ENCODE measurements at regions not wholly inside any gene's neighbourhood (a gene's known extent, or its start where the extent isn't known, plus 50 kb on each side); places are given as distances from the start of the nearest gene placed in this dataset.
"Not testable (repeated sequence)": the region's sequence is repeated elsewhere in the genome, so short reads cannot be mapped to it uniquely, and the experiment has no call there.

DNA sequence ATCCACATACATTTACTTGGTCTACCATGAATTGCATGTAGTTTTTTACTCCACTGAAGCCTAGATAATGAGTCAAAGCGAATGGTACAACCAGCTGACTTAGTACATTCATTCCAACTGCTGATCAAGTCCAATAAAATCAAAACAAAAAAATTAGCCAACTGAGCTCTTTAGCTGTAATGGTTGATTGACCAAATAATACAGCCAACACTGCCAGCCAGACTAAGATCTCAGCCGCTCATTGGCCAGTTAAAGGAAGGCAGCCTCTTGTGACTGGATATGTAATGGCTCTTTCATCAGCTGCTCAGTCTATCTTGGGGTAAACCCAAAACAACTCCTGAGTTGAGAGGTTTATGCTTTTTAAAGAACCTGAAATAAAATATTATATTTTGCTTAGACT lies 204.3 kb upstream of the RSPO3 start:
- DNase-seq: no peak

DNA sequence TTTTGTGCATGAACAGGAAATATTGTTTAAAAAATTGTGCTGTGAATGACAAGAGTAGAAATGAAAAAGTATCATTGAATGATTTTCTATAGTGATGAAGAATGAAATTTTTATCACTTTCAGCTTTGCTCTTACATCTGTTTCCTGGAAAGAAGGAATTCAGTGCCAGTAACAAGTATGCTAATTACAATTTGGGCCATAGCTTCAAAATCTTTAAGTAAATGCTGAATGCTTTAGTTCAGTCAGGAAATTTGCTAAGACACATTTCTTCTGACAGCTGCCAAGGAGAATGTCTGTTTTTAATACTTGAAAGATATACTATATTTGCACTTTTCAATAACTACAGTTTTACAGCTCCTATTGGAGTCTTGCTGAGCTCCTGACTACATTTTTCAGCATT lies 203.7 kb upstream of the RSPO3 start:
- DNase-seq: no peak

DNA sequence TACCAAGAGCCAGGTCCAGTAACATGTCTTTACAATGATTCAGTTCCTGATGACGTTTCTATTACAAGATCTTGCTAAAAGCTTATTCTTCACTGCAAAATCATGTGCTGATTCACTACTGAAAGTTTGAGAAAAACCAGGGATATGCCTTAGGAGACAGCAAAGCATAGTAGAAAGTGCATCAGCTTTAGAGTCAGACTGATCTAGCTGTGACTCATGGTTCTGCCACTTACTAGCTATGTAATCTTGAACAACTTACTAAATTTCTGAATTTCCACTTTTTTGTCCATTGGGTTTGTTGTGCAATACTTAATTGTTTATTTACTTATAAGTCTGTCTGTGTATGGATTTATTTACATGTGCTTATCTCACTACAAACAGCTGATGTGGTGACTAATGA lies 198.5 kb upstream of the RSPO3 start:
- DNase-seq: peak; percentile 91

DNA sequence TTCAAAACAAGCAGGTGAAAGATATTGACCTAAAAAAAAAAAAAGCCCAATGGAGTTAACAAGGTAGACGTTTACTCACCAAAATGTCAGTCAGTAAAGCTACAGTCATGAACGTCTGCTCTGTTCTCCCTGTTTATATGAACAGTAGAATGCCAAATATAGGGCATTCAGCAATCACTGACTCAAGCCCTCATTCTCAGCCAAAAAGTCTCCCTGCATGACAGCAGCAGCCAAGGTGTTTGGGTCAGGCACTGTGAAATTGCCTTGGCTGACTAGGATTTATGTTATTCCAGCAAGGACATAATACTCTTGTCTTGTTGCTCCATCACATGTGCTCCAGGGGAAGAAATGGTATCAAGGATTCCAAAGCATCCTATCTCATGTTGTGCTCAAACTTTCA lies 194.7 kb upstream of the RSPO3 start:
- DNase-seq: no peak

DNA sequence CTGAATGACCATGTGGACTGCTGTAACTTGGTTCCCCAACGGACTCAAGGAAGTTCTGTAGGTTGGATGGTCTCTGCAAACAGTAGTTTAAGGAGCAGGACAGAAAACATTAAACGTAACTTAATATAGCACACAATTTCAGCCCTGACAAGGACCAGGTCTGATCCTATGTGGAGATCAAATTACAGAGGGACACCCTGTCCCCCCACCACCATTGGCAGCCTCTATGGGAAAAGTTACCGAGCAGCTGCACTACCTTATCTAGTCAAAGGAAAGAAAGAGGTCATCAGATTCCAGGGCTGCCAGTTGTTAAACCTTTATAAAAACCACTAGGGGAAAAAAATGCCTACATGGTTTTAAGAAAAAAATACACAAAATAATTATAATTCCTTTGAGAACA lies 191.5 kb upstream of the RSPO3 start:
- DNase-seq: no peak

DNA sequence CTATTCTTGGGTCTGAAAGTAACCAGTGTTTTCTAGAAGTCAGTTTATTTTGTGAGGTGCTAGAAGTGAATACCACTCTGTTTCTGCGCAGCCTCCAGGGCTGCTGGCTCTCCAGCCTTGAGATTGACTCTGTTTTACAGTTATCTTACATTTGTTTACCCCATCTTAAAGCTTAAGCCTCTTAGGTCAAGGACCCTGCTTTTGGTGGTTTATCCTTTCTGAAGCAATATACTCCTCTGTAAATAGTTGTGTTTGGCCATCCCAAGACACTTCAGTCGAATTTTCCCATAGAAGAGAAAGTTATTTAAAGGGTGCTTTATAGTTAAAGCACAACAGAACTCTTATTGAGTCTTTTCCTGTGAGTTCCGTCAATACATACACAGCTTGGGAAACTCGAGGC lies 190.6 kb upstream of the RSPO3 start:
- DNase-seq: no peak

DNA sequence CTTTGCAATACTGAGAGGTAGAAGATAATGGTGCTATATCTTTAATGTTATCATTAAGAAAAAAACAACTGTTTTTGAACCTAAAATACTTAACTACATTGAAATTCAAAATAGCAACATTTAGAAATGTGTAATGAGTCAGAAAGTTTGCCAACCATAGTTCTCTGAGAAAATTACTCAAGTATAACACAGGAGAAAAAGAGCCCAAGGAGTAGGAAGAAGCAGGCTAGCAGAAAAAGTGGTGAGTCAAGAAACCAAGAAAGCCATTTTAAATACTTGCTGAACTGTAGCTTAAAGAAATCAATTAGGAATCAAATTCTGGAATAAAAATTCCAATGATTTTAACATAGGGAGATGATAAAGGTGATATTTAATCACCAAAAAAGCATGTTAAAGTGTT lies 181.0 kb upstream of the RSPO3 start:
- DNase-seq: no peak

DNA sequence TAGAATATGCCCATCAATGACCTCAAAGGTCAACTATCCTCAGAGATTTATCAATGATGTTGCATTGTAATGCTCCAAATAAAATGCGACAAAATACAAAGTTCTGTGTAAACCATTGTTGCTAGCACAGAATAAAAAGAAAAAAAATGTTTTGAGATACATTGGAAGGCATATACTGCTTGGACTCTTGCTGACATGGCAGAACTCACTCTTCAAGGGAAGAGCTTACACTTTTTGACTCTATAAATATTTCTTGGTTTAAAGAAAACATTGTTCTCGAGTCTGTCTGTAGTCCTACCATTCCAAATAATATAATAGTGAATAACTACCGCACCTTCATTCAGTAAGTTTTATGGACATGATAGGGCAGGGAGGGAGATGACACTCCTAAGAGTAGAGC lies 178.7 kb upstream of the RSPO3 start:
- DNase-seq: no peak

DNA sequence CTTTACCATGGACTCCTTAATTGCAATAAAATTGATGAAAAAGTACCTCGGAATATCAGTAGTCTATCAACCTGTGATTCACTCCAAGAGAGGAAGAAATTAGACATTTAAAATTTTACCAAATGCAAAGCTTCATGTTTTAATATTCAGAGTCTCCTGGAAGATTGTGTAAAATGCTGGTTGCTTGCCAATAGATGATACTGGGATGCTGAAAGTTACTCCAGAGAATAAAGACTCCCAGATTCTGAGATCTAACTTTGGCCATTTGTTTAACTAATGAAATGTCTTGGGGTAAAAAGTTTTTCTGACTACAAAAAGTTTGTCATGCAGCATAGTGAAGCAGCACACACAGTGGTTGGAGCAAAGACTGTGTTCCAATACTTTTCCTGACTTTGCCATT lies 176.7 kb upstream of the RSPO3 start:
- no peak for DNase-seq

DNA sequence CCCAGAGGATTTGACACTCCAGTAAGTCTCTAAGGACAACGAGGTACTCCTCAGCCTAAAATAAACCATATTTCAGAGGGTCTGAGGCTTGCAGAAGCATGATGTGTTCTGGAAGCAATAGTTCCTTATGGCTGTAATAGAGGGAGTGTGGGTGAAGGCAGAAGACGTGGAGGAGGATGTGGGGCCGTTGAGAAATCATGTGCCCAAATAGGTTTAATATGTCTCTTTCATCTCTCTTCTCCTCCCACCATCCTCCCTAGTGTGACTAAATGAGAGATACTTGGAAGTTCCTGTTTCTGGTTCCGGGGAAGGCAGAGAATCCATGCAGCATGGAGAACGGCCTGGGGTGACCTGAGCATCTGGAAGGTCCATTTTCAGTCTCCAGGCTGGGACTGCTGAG lies 174.0 kb upstream of the RSPO3 start:
- no peak for DNase-seq

DNA sequence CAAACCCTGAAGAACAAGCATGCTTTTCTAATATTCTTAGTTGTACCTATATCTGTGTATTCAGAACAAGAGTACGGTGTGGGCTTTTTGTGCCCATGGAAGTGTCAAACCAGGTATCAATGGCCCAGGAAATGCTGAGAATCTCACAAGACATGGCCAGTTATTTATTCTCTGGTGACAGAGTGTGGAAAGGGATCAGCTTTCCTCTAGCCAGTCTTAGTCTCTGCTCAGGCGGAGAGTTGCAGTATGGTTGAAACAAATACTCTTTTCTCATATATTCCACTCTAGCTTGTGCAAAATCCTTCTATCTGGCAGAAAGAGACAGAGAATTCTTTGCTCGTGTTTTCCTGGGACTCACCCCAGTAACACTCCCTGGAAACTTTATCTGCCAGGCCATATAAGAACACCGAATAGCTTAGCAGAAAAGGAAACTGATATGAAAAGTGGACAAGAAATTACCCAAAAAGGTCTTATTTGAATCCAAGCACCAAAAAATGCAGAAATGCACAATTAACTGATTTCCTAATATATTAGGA lies 173.3 kb upstream of the RSPO3 start:
- DNase-seq: no peak

DNA sequence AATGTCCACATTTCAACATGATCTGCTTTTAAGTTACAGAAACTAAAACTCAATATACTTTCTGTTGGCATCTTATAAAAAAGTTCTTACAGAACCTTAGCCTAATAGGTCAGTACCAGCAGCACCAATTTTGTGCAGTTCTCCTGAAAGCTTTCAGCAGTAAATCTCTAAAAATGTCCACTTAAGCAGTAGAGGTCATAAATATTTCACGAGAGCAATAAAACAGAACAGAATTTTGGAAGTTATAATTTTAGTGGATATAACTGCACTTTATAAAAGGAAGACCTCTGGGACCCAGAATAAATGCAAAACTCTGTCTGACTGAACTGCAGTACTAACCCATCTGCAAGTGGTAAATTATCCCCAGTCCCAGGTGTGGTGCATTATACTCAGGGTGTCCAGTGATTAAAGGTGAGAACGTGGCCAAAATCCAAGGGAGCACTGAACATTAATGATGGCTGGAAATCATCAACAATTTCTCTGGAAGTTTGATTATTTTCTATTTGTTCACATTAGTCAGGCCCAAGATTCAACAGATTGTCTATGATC lies 172.6 kb upstream of the RSPO3 start:
- no peak for DNase-seq

DNA sequence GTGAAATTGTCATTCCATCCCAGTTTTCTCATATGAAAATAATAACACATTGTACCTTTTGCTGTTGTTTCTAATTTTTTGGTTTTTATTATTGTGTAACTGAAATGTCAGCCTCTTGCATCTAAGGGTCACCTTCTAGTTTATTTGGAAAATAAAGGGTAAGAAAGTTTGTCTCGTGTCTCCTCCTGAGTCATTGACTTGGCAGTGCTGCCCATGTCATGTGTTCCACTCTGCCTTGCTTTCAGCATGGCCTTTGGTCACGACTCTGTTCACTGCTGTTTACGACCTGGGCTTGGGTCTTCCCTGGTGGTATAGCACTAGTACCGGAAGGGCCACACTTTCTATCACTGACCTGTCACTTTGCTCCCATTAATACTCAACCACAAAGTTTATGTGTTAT lies 171.4 kb upstream of the RSPO3 start:
- no peak for DNase-seq

DNA sequence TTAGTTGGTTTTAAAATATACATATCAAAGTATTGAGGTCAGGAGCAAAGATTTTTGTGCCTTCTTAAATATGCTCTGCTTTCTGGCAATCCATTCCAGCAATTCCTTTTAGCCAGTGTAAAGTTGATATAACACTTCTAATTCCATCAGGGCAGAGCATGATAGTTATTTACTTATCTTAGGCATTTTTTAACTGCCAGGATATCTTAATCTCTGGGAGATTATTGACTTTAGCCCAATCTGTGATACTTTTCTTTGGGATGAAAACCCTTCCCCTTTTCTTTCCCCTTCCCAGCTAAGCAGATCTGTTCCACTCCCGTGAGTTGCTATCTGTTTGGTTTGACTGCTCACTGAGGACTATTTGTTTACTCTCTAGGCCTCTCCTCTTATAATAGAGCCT lies 168.7 kb upstream of the RSPO3 start:
- no peak for DNase-seq

DNA sequence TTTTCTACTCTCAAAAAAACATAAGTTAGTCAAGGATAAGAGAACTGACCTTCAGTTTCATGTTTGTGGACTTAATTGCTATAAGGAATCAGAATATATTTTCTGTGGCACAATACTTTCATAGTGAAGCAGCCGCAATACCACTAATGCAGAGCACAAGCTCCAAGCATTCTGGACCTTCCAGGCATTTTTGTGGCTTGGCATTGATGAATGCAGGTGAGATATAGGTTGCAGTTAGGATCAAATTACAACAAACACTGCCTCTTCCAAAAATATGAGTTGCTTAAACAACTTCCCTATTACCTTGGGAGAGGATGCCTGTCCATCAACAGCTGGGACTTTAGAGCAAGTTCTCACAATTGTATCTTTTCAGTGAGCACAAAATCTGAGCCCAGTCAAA lies 162.8 kb upstream of the RSPO3 start:
- no peak for DNase-seq

DNA sequence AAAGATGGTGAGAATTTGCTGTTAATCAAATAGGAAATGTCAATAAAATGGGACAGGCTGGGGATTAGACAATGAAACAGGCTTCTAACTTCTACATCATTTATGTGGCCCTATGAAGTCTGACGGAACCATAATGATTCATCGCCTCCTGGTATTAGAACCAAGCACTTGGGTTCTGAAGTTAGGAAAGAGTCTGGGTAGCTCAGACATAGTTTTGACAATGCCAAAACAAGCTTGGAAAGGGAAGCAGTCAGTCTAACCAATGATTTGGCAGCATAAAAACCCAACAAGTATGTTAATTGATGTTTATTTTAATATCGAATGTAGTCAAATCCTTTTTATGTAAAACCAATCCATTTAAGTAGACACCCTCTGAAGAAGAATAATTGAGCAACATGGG lies 160.8 kb upstream of the RSPO3 start:
- no peak for DNase-seq

DNA sequence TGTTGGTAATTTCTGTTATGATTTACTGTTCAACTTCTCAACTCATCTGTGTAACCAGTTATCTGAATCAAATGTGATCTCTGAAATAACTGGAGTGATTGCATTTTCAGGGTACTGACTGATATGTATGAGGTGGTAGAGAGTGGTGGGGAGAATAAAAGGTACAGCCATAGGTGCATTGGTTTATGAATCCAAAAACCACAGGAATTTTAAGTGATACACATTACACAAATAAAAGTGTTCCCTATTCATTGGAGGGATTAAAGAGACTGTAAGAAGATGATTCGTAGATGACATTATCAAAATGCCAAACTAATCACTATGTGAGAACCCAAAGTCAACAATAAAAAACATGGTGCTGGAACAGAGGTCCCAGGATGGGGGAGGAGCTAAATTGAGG lies 158.7 kb upstream of the RSPO3 start:
- DNase-seq: no peak

DNA sequence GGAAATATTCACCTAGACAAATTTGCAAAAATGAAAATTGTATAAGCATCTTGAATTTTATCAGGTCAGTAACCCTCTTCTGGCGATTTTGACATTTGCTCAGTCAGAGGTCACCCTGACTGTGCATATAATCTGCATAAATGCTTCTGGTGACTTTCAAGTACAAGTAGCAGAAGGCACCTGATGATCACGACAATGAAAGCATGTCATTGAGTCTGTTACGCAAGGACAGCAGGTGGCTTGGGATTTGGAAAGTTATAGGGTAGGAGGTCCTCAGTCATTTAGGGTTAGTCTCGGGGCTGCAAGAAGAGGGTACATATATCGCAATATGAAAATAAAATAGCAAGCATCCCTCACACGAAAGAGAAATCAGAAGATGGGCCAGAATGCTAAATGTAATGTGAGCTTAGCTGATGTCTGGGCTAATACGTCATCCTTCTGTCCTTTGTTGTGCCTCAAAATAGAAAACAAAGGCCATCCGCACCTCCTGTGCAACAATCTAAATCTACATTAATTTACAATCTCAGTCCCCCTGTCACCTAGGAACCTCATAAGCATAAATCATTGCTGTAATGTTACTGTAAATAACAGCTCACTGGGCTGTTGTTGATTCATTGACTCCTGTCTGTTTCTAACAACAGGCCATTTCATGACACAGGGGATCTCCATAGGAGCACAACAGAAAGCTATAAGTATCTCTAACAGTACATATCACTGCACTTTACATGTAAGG lies 155.2 kb upstream of the RSPO3 start:
- DNase-seq: no peak

DNA sequence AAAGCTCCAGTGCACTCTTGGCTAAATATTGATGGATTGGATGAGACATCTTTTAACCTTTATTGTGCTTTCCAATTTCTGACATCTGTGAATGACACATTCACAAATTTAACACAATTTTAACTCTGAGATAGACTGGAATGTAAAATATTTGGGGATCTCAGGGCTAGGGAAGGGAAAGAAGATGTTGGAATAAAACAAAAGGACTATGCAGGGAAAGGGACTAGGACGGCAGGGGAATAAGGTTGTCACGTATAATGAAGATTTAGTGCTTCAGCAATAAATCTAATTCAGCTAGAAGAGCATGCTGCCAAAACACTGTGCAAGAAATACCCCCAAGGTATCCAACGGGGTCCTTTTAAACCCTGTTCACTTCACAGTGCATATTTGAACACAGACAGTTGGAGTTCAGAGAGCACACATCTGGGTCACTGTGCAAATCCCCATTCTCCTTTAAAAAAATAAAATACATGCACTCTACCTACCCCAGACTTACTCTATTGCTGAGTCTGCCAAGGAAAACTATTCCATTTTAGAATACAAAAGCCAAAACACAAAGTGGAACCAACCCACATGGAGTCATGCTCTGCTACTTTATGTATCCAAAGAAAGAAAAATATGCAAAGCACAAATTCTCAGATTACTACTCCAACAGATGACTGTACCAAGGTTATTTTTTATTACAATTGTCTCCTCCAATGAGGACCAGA lies 151.0 kb upstream of the RSPO3 start:
- no peak for DNase-seq

DNA sequence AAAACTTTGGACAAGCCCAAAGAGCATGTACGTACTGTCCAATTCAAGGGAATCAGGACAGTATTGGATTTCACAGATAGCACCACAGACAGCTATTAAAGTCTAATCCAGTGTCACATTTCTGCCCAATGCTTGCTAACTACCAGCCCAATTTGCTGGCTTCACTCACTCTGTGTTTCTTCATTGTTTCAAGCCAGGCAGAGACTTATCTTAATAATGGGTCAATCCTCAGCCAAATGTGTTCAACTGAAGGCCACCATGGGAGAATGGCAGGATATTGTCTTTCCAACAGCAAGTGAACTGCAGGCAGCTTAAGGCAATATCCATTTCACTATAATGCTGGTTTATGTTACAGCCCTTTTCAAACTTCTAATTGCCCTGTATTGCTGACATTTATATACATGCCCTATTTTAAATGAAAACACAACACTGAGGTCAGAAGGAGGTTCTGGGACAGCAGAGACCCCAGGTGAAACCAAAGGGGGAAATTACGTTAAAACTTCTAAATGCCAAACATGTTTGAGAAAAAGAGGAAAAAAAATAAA lies 142.1 kb upstream of the RSPO3 start:
- DNase-seq: no peak

DNA sequence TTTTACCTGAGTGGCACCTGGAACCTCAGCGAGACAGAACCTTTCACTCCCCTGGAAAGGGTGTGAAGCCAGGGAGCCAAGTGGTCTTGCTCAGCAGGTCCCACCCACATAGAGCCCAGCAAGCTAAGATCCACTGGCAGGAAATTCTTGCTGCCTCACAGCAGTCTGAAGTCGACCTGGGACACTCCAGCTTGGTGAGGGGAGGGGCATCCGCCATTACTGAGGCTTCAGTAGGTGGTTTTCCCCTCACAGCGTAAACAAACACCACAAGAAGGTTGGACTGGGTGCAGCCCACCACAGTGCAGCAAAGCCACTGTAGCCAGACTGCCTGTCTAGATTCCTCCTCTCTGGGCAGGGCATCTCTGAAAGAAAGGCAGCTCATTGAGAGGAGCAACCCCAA lies 134.7 kb upstream of the RSPO3 start:
- DNase-seq: no peak

DNA sequence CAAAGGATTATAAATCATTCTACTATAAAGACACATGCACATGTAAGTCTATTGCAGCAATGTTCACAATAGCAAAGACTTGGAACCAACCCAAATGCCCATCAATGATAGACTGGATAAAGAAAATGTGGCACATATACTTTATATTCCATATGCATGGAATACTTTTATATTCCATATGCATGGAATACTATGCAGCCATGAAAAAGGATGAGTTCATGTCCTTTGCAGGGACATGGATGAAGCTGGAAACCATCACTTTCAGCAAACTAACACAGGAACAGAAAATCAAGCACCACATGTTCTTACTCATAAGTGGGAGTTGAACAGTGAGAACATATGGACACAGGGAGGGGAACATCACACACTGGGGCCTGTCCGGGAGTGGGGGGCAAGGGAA lies 130.3 kb upstream of the RSPO3 start:
- DNase-seq: not testable (repeated sequence)

DNA sequence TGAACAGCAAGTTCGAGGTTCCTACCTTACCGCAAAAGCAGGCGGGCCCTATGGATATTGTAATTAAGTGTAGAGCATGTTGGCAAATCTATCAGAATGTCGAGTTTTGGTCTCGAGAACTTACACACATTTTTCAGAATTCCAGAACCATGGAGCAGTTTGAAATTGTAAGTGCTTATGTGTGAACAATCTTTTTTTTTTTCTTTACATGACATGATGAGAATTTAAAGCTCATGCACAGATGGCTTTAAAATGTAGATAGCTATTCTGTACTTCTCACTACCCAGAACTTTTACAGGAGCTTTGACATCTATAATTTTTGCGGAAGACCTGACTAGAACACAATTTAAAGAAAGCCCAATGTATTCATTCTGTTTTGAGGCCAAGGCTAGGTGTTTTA lies 117.8 kb upstream of the RSPO3 start:
- no peak for DNase-seq

DNA sequence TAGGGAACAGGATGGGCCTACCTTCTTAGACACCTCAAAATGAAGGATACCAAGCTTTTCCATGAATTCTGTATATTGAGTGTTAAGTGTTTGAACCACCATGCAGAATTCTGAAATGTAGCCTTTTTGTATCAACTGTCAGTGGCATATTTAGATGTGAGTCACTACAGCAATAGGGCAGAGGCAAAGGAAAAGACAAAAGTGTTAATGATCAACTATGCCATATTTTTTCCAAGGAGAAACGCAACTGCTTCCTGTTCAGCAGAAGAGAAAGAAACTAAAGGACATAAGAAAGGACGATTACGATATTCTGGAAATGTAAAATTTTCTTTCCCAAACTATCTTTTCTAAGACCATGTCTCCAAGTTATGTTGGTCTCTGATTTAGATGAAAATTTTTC lies 104.6 kb upstream of the RSPO3 start:
- no peak for DNase-seq

Data from EL (cell line).